ENCODE measurements at regions not wholly inside any gene's neighbourhood (a gene's known extent, or its start where the extent isn't known, plus 50 kb on each side); places are given as distances from the start of the nearest gene placed in this dataset.

- ATAC-seq (no peak), DNase-seq (ENCODE audit: low spot score) (no peak)
- TF ChIP-seq ATF2 (CRISPR knock-in tag; IDR thresholded peaks at IDR 0.05; ENCODE audit: borderline replicate concordance, low read depth), result no peak
- TF ChIP-seq, protein P1, sequence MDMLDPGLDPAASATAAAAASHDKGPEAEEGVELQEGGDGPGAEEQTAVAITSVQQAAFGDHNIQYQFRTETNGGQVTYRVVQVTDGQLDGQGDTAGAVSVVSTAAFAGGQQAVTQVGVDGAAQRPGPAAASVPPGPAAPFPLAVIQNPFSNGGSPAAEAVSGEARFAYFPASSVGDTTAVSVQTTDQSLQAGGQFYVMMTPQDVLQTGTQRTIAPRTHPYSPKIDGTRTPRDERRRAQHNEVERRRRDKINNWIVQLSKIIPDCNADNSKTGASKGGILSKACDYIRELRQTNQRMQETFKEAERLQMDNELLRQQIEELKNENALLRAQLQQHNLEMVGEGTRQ (CRISPR knock-in tag; IDR thresholded peaks at IDR 0.05), result no peak
- TF ChIP-seq ATF1 (CRISPR knock-in tag; IDR thresholded peaks at IDR 0.05), result no peak
- TF ChIP-seq NR3C1 (CRISPR knock-in tag; conservative IDR thresholded peaks at IDR 0.05; ENCODE audit: low read depth), result no peak
- no peak for TF ChIP-seq PREB (CRISPR knock-in tag; IDR thresholded peaks at IDR 0.05; ENCODE audit: borderline replicate concordance)
- TF ChIP-seq STAT6 (CRISPR knock-in tag; conservative IDR thresholded peaks at IDR 0.05; ENCODE audit: low read depth), result no peak
- TF ChIP-seq NFYB (CRISPR knock-in tag; conservative IDR thresholded peaks at IDR 0.05; ENCODE audit: low read depth), result no peak
- no peak for TF ChIP-seq CBFB (CRISPR knock-in tag; IDR thresholded peaks at IDR 0.05; ENCODE audit: low read depth)
- TF ChIP-seq CREB1 (CRISPR knock-in tag; IDR thresholded peaks at IDR 0.05), result no peak
- no peak for TF ChIP-seq ZNF138 (CRISPR knock-in tag; conservative IDR thresholded peaks at IDR 0.05)
- TF ChIP-seq, protein P2, sequence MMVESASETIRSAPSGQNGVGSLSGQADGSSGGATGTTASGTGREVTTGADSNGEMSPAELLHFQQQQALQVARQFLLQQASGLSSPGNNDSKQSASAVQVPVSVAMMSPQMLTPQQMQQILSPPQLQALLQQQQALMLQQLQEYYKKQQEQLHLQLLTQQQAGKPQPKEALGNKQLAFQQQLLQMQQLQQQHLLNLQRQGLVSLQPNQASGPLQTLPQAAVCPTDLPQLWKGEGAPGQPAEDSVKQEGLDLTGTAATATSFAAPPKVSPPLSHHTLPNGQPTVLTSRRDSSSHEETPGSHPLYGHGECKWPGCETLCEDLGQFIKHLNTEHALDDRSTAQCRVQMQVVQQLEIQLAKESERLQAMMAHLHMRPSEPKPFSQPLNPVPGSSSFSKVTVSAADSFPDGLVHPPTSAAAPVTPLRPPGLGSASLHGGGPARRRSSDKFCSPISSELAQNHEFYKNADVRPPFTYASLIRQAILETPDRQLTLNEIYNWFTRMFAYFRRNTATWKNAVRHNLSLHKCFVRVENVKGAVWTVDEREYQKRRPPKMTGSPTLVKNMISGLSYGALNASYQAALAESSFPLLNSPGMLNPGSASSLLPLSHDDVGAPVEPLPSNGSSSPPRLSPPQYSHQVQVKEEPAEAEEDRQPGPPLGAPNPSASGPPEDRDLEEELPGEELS (CRISPR knock-in tag; IDR thresholded peaks at IDR 0.05), result no peak
- no peak for TF ChIP-seq ZNF396 (CRISPR knock-in tag; IDR thresholded peaks at IDR 0.05; ENCODE audit: borderline replicate concordance)
- no peak for TF ChIP-seq HMGA2 (CRISPR knock-in tag; IDR thresholded peaks at IDR 0.05)
- TF ChIP-seq, protein P3, sequence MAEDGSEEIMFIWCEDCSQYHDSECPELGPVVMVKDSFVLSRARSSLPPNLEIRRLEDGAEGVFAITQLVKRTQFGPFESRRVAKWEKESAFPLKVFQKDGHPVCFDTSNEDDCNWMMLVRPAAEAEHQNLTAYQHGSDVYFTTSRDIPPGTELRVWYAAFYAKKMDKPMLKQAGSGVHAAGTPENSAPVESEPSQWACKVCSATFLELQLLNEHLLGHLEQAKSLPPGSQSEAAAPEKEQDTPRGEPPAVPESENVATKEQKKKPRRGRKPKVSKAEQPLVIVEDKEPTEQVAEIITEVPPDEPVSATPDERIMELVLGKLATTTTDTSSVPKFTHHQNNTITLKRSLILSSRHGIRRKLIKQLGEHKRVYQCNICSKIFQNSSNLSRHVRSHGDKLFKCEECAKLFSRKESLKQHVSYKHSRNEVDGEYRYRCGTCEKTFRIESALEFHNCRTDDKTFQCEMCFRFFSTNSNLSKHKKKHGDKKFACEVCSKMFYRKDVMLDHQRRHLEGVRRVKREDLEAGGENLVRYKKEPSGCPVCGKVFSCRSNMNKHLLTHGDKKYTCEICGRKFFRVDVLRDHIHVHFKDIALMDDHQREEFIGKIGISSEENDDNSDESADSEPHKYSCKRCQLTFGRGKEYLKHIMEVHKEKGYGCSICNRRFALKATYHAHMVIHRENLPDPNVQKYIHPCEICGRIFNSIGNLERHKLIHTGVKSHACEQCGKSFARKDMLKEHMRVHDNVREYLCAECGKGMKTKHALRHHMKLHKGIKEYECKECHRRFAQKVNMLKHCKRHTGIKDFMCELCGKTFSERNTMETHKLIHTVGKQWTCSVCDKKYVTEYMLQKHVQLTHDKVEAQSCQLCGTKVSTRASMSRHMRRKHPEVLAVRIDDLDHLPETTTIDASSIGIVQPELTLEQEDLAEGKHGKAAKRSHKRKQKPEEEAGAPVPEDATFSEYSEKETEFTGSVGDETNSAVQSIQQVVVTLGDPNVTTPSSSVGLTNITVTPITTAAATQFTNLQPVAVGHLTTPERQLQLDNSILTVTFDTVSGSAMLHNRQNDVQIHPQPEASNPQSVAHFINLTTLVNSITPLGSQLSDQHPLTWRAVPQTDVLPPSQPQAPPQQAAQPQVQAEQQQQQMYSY (CRISPR knock-in tag; IDR thresholded peaks at IDR 0.05), result no peak
- no peak for TF ChIP-seq NR1H2 (CRISPR knock-in tag; IDR thresholded peaks at IDR 0.05)
- TF ChIP-seq, protein P4, sequence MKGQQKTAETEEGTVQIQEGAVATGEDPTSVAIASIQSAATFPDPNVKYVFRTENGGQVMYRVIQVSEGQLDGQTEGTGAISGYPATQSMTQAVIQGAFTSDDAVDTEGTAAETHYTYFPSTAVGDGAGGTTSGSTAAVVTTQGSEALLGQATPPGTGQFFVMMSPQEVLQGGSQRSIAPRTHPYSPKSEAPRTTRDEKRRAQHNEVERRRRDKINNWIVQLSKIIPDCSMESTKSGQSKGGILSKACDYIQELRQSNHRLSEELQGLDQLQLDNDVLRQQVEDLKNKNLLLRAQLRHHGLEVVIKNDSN (CRISPR knock-in tag; IDR thresholded peaks at IDR 0.05), result no peak
- Mint-ChIP-seq H3K36me3 (peaks cover 23% of the 10 kb centered on the region), H3K27ac (no peak overlapping the region), H3K4me1 (peaks cover 29% of the 10 kb centered on the region), H3K4me3 (no peak overlapping the region), H3K9me3 (peaks cover 36% of the 10 kb centered on the region), H3K27me3 (ENCODE audit: low read depth) (peaks cover 24% of the 10 kb centered on the region)
- CTCF ChIA-PET, result interaction anchor here (0.6 to 2.2 kb wide), 3 partner anchors 11 to 94 kb away, joined by 3 to 14 read pairs (median 6); no protein-coding TSS in a partner anchor
- POLR2A ChIA-PET, result no interaction called here
Observed at GRCh38 chr9:38171926-38172325, 102.9 kb upstream of the SHB start.

Measured in WTC11 (cell line).